ENCODE measurements at regions not wholly inside any gene's neighbourhood (a gene's known extent, or its start where the extent isn't known, plus 50 kb on each side); places are given as distances from the start of the nearest gene placed in this dataset.

GRCh38 chr10:21032587-21033319 lies 135.6 kb upstream of the NEBL start:
- no peaks in the 10 kb centered on the region for H3K9me3 ChIP-seq (ENCODE audit: low read length)
- H2AFZ ChIP-seq (ENCODE audit: low read depth, low read length), result no peak overlapping the region
- H3K9me2 ChIP-seq (ENCODE audit: insufficient read depth, low read length), result no peaks in the 10 kb centered on the region
- no peaks in the 10 kb centered on the region for H3K79me2 ChIP-seq (replicated peaks; ENCODE audit: insufficient read depth, low read length)
- no peak overlapping the region for H3K4me3 ChIP-seq (ENCODE audit: low read length)
- H3K9ac ChIP-seq (ENCODE audit: low read length), result no peak overlapping the region
- no peaks in the 10 kb centered on the region for H4K20me1 ChIP-seq (ENCODE audit: insufficient read depth)
- no peaks in the 10 kb centered on the region for H3F3A ChIP-seq (ENCODE audit: insufficient read depth, low read length, poor library complexity, severe bottlenecking)
- no peaks in the 10 kb centered on the region for H3K36me3 ChIP-seq (ENCODE audit: insufficient read depth, low read length)
- TF ChIP-seq CTCF (IDR thresholded peaks at IDR 0.05; ENCODE audit: poor library complexity, severe bottlenecking) (no peak), REST (IDR thresholded peaks at IDR 0.05; ENCODE audit: borderline replicate concordance) (no peak), TAF1 (IDR thresholded peaks at IDR 0.05; ENCODE audit: low read depth) (no peak), EZH2 (IDR thresholded peaks at IDR 0.05; ENCODE audit: borderline replicate concordance, insufficient read depth, low read length, poor library complexity, severe bottlenecking) (no peak), RAD21 (conservative IDR thresholded peaks at IDR 0.05) (no peak), SMC3 (conservative IDR thresholded peaks at IDR 0.05; ENCODE audit: poor library complexity) (no peak), EP300 (conservative IDR thresholded peaks at IDR 0.05; ENCODE audit: poor library complexity, severe bottlenecking) (no peak), MXI1 (conservative IDR thresholded peaks at IDR 0.05; ENCODE audit: poor library complexity, severe bottlenecking) (no peak), POLR2AphosphoS5 (IDR thresholded peaks at IDR 0.05) (no peak)
- H3K27me3 ChIP-seq (ENCODE audit: insufficient read depth, low read depth, low read length), result no peaks in the 10 kb centered on the region
- no peak overlapping the region for H3K27ac ChIP-seq (ENCODE audit: low read length)
- no peak overlapping the region for H3K4me2 ChIP-seq (ENCODE audit: low read length)

GRCh38 chr10:21031232-21031795 lies 134.2 kb upstream of the NEBL start:
- H3K9me3 ChIP-seq (ENCODE audit: low read length), result no peaks in the 10 kb centered on the region
- no peak overlapping the region for H3K4me2 ChIP-seq (ENCODE audit: low read length)
- no peaks in the 10 kb centered on the region for H3K27me3 ChIP-seq (ENCODE audit: insufficient read depth, low read depth, low read length)
- no peak overlapping the region for H3K27ac ChIP-seq (ENCODE audit: low read length)
- H3K79me2 ChIP-seq (replicated peaks; ENCODE audit: insufficient read depth, low read length), result no peaks in the 10 kb centered on the region
- H3K9me2 ChIP-seq (ENCODE audit: insufficient read depth, low read length), result no peaks in the 10 kb centered on the region
- TF ChIP-seq REST (IDR thresholded peaks at IDR 0.05; ENCODE audit: borderline replicate concordance) (no peak), RAD21 (conservative IDR thresholded peaks at IDR 0.05) (no peak), EP300 (conservative IDR thresholded peaks at IDR 0.05; ENCODE audit: poor library complexity, severe bottlenecking) (no peak), CTCF (IDR thresholded peaks at IDR 0.05; ENCODE audit: poor library complexity, severe bottlenecking) (no peak), POLR2AphosphoS5 (IDR thresholded peaks at IDR 0.05) (no peak), MXI1 (conservative IDR thresholded peaks at IDR 0.05; ENCODE audit: poor library complexity, severe bottlenecking) (no peak), TAF1 (IDR thresholded peaks at IDR 0.05; ENCODE audit: low read depth) (no peak), SMC3 (conservative IDR thresholded peaks at IDR 0.05; ENCODE audit: poor library complexity) (no peak), EZH2 (IDR thresholded peaks at IDR 0.05; ENCODE audit: borderline replicate concordance, insufficient read depth, low read length, poor library complexity, severe bottlenecking) (no peak)
- H3K9ac ChIP-seq (ENCODE audit: low read length), result no peak overlapping the region
- no peaks in the 10 kb centered on the region for H3F3A ChIP-seq (ENCODE audit: insufficient read depth, low read length, poor library complexity, severe bottlenecking)
- H3K4me3 ChIP-seq (ENCODE audit: low read length), result no peak overlapping the region
- H3K36me3 ChIP-seq (ENCODE audit: insufficient read depth, low read length), result no peaks in the 10 kb centered on the region
- H4K20me1 ChIP-seq (ENCODE audit: insufficient read depth), result no peaks in the 10 kb centered on the region
- no peak overlapping the region for H2AFZ ChIP-seq (ENCODE audit: low read depth, low read length)
